Duodenal mucosa (tissue), 2 donors: ENCODE measurements at regions not wholly inside any gene's neighbourhood (a gene's known extent, or its start where the extent isn't known, plus 50 kb on each side); places are given as distances from the start of the nearest gene placed in this dataset.

ENCODE experiments used
- H3K27ac ChIP-seq: one replicate; pipeline ENCODE4 v1.7.0; 2013; ENCODE audit warnings: low read depth, low read length
- H3K27me3 ChIP-seq, 2 donors: one replicate each; pipeline ENCODE4 v1.7.0; 2013; ENCODE audit warnings: low read length in 2 of 2, control low read depth in 1 of 2; ENCODE audit not compliant: insufficient read depth in 2 of 2, control insufficient read depth in 1 of 2
- H3K36me3 ChIP-seq, 2 donors: one replicate each; pipeline ENCODE4 v1.7.0; 2013; ENCODE audit warnings: low read length in 2 of 2, control low read depth in 1 of 2; ENCODE audit not compliant: insufficient read depth in 2 of 2, control insufficient read depth in 1 of 2
- H3K4me1 ChIP-seq, 2 donors: one replicate each; pipeline ENCODE4 v1.7.0; 2013; ENCODE audit warnings: low read length in 2 of 2, control low read depth in 1 of 2; ENCODE audit not compliant: insufficient read depth in 2 of 2, control insufficient read depth in 1 of 2
- H3K4me3 ChIP-seq, 2 donors: one replicate each; pipeline ENCODE4 v1.7.0; 2013; ENCODE audit warnings: low read length in 2 of 2, low read depth in 1 of 2
- H3K9ac ChIP-seq, 2 donors: one replicate each; pipeline ENCODE4 v1.7.0; 2013; ENCODE audit warnings: low read length in 2 of 2, low read depth in 1 of 2
- H3K9me3 ChIP-seq, 2 donors: one replicate each; pipeline ENCODE4 v1.7.0; 2013; ENCODE audit warnings: low read length in 2 of 2, control low read depth in 1 of 2; ENCODE audit not compliant: control insufficient read depth in 1 of 2

GRCh38 chr5:174189654-174190541 lies 144.4 kb downstream of the NSG2 start:
- peaks cover 22 to 25% of the 10 kb centered on the region in 2 donors for H3K4me1 ChIP-seq
- H3K4me3 ChIP-seq = no peak overlapping the region

GRCh38 chr5:174191076-174191475 lies 145.6 kb downstream of the NSG2 start:
- Histone ChIP-seq H3K4me3 (no peak overlapping the region), H3K27ac (no peak overlapping the region), H3K9ac (no peak overlapping the region), H3K27me3 (no peaks in the 10 kb centered on the region), H3K4me1 (peaks cover 22 to 25% of the 10 kb centered on the region in 2 donors), H3K36me3 (no peaks in the 10 kb centered on the region), H3K9me3 (no peaks in the 10 kb centered on the region)

More at GRCh38 chr5:174189654-174190541, 144.4 kb downstream of the NSG2 start:
- H3K9ac ChIP-seq = no peak overlapping the region
- no peaks in the 10 kb centered on the region for H3K9me3 ChIP-seq
- H3K27me3 ChIP-seq = no peaks in the 10 kb centered on the region
- no peaks in the 10 kb centered on the region for H3K36me3 ChIP-seq
- no peak overlapping the region for H3K27ac ChIP-seq

GRCh38 chr5:174191850-174192655 lies 146.5 kb downstream of the NSG2 start:
- Histone ChIP-seq H3K9me3 (no peaks in the 10 kb centered on the region), H3K27ac (no peak overlapping the region), H3K27me3 (no peaks in the 10 kb centered on the region), H3K4me3 (no peak overlapping the region), H3K4me1 (peaks cover 22 to 25% of the 10 kb centered on the region in 2 donors), H3K36me3 (no peaks in the 10 kb centered on the region), H3K9ac (no peak overlapping the region)

- no peaks in the 10 kb centered on the region for H3K9me3 ChIP-seq
- H3K9ac ChIP-seq = no peak overlapping the region
- H3K36me3 ChIP-seq = no peaks in the 10 kb centered on the region
- no peaks in the 10 kb centered on the region for H3K27me3 ChIP-seq
- H3K27ac ChIP-seq = no peak overlapping the region
- H3K4me1 ChIP-seq = peaks cover 16 to 25% of the 10 kb centered on the region in 2 donors
- no peak overlapping the region for H3K4me3 ChIP-seq
These were observed 147.4 kb downstream of the NSG2 start for GRCh38 chr5:174192901-174193300.

GRCh38 chr5:174195517-174195916 lies 150.0 kb downstream of the NSG2 start:
- no peak overlapping the region for H3K4me3 ChIP-seq
- H3K27ac ChIP-seq = no peak overlapping the region
- no peaks in the 10 kb centered on the region for H3K27me3 ChIP-seq
- no peaks in the 10 kb centered on the region for H3K36me3 ChIP-seq
- no peak overlapping the region for H3K9ac ChIP-seq
- H3K9me3 ChIP-seq = no peaks in the 10 kb centered on the region
- peaks cover 0 to 2% of the 10 kb centered on the region in 2 donors for H3K4me1 ChIP-seq

- Histone ChIP-seq H3K9me3 (no peaks in the 10 kb centered on the region), H3K27ac (no peak overlapping the region), H3K9ac (no peak overlapping the region), H3K4me1 (no peaks in the 10 kb centered on the region), H3K36me3 (no peaks in the 10 kb centered on the region), H3K27me3 (no peaks in the 10 kb centered on the region), H3K4me3 (no peak overlapping the region)
These were observed 152.4 kb downstream of the NSG2 start for GRCh38 chr5:174197929-174198328.

GRCh38 chr5:174198541-174198940 lies 153.0 kb downstream of the NSG2 start:
- Histone ChIP-seq H3K4me3 (no peak overlapping the region), H3K9me3 (no peaks in the 10 kb centered on the region)

GRCh38 chr5:174202996-174203395 lies 157.5 kb downstream of the NSG2 start:
- Histone ChIP-seq H3K36me3 (no peaks in the 10 kb centered on the region), H3K27ac (no peak overlapping the region), H3K4me3 (no peak overlapping the region), H3K9me3 (no peaks in the 10 kb centered on the region), H3K27me3 (peaks cover 3 to 6% of the 10 kb centered on the region in 2 donors), H3K9ac (no peak overlapping the region), H3K4me1 (no peaks in the 10 kb centered on the region)

More at GRCh38 chr5:174198541-174198940, 153.0 kb downstream of the NSG2 start:
- Histone ChIP-seq H3K27ac (no peak overlapping the region), H3K36me3 (no peaks in the 10 kb centered on the region), H3K4me1 (no peaks in the 10 kb centered on the region), H3K9ac (no peak overlapping the region), H3K27me3 (no peaks in the 10 kb centered on the region)

- no peak overlapping the region for H3K27ac ChIP-seq
- H3K27me3 ChIP-seq = peaks cover 3 to 6% of the 10 kb centered on the region in 2 donors
- no peaks in the 10 kb centered on the region for H3K4me1 ChIP-seq
- no peaks in the 10 kb centered on the region for H3K9me3 ChIP-seq
- H3K4me3 ChIP-seq = no peak overlapping the region
- no peak overlapping the region for H3K9ac ChIP-seq
- no peaks in the 10 kb centered on the region for H3K36me3 ChIP-seq
These were observed 159.2 kb downstream of the NSG2 start for GRCh38 chr5:174204535-174205313.
